ENCODE measurements at regions not wholly inside any gene's neighbourhood (a gene's known extent, or its start where the extent isn't known, plus 50 kb on each side); places are given as distances from the start of the nearest gene placed in this dataset.

- peak overlapping the region; percentile 97 for H4K91ac ChIP-seq (ENCODE audit: insufficient read depth, low read depth, low read length)
- no TSS peak for BruUV-seq (replicated peaks)
- no peak overlapping the region for H3K9ac ChIP-seq (ENCODE audit: low read depth, low read length)
- no peak overlapping the region for H3K4me3 ChIP-seq (ENCODE audit: insufficient read depth, low read depth, low read length)
- H2BK20ac ChIP-seq (ENCODE audit: low read depth, low read length) = peak overlapping the region; percentile 90
- H3K36me3 ChIP-seq (ENCODE audit: control insufficient read depth, insufficient read depth, low read length) = no peaks in the 10 kb centered on the region
- DNase-seq (no peak), ATAC-seq (ENCODE audit: low read depth) (no peak)
- H3K4ac ChIP-seq (ENCODE audit: low read depth, low read length) = peak overlapping the region; percentile 96
- in situ Hi-C loops (cut with MboI; ENCODE audit: low sequenced_read_pairs) = loop anchor here (5.0 to 25.0 kb wide), 2 partner anchors 277 to 1177 kb away; partner anchors contain the start of gene LYPD1
- TF ChIP-seq POLR2A (IDR thresholded peaks at IDR 0.05; ENCODE audit: low read depth, low read length) (no peak), MAFK (IDR thresholded peaks at IDR 0.05; ENCODE audit: low read depth, low read length) (peak; percentile 52; the same call in 1 of the 2 replicates)
- H3K56ac ChIP-seq (ENCODE audit: extremely low read depth, insufficient read depth, low read length) = no peak overlapping the region
- CTCF ChIA-PET = no interaction called here
- H3K27ac ChIP-seq (ENCODE audit: insufficient read depth, low read length) = no peak overlapping the region
- H3K4me1 ChIP-seq (ENCODE audit: control insufficient read depth, insufficient read depth, low read length) = peaks cover 38% of the 10 kb centered on the region
- no peaks in the 10 kb centered on the region for H4K20me1 ChIP-seq (ENCODE audit: insufficient read depth, low read length)
- peaks cover 39% of the 10 kb centered on the region for H3K9me1 ChIP-seq (ENCODE audit: insufficient read depth, low read length)
- peak overlapping the region; percentile 56; the same call in 1 of the 2 replicates for H3K18ac ChIP-seq (ENCODE audit: low read depth, low read length)
- H3K23ac ChIP-seq (ENCODE audit: low read depth, low read length) = no peak overlapping the region
- H2BK120ac ChIP-seq (ENCODE audit: low read depth, low read length) = peak overlapping the region; percentile 97
- POLR2A ChIA-PET (ENCODE audit: unreplicated experiment) = no interaction called here
- no peak overlapping the region for H3K4me2 ChIP-seq (ENCODE audit: low read depth, low read length)
- peak overlapping the region; percentile 51 for H2BK5ac ChIP-seq (ENCODE audit: low read depth, low read length, poor library complexity, severe bottlenecking)
- peak overlapping the region; percentile 61; the same call in 1 of the 3 replicates for H2BK15ac ChIP-seq (ENCODE audit: low read depth, low read length)
- H3K9me3 ChIP-seq (ENCODE audit: control insufficient read depth, insufficient read depth, low read length) = peaks cover 3% of the 10 kb centered on the region
- H4K8ac ChIP-seq (ENCODE audit: low read depth in 2 of 2, low read length in 2 of 2) = peak overlapping the region; percentile 84 to 90; a peak in 3 of 4 replicates
- H4K5ac ChIP-seq (ENCODE audit: low read depth, low read length) = no peak overlapping the region
- no CpG with 5 or more reads among the region's 6 CpGs for WGBS, 2 experiments (ENCODE audit: extremely low coverage in 2 of 2, insufficient read length in 1 of 2)
- no peak overlapping the region for H2AFZ ChIP-seq (replicated peaks; ENCODE audit: low read length, poor library complexity)
- H2AK9ac ChIP-seq (replicated peaks; ENCODE audit: low read depth, low read length, poor library complexity) = no peak overlapping the region
- peak overlapping the region; percentile 62; the same call in 1 of the 2 replicates for H3K14ac ChIP-seq (replicated peaks; ENCODE audit: low read depth, low read length)
- H3K27me3 ChIP-seq (ENCODE audit: control insufficient read depth, insufficient read depth, low read length) = no peaks in the 10 kb centered on the region
- H2AK5ac ChIP-seq (ENCODE audit: low read depth, low read length) = peak overlapping the region; percentile 81
- dilution Hi-C loops (cut with HindIII; ENCODE audit: low sequenced_read_pairs, unreplicated experiment) = no loop called here
- intact Hi-C loops (cut with micrococcal nuclease) = loop anchor here (5.0 to 10.0 kb wide), 5 partner anchors 162 to 1985 kb away; partner anchors contain the start of gene LYPD1
- peaks cover 0 to 48% of the 10 kb centered on the region in 2 experiments; a peak in 2 of 4 replicates for H3K79me1 ChIP-seq (ENCODE audit: low read depth in 1 of 2, low read length in 2 of 2)
Observed at GRCh38 chr2:133839677-133840076, 271.4 kb upstream of the NCKAP5 start.
